PFSK-1 (cell line): ENCODE measurements at regions not wholly inside any gene's neighbourhood (a gene's known extent, or its start where the extent isn't known, plus 50 kb on each side); places are given as distances from the start of the nearest gene placed in this dataset.

Source experiments
- REST ChIP-seq, 2 experiments: IDR thresholded peaks; 2 replicates each; pipeline versions ENCODE4 v1.6.1 to v1.8.0; 2011 to 2012; ENCODE audit warnings: low read depth in 2 of 2, low read length in 2 of 2, control low read depth in 1 of 2, inconsistent platforms in 1 of 2, mild to moderate bottlenecking in 1 of 2, moderate library complexity in 1 of 2; ENCODE audit not compliant: insufficient read depth in 1 of 2
- SIN3A ChIP-seq: IDR thresholded peaks from 2 replicates; pipeline ENCODE4 v1.6.1; 2012; ENCODE audit warnings: mild to moderate bottlenecking, low read length, moderate library complexity, borderline replicate concordance; ENCODE audit not compliant: insufficient read depth

- TF ChIP-seq SIN3A, result no peak
- TF ChIP-seq REST (IDR thresholded peaks at IDR 0.05; ENCODE audit: insufficient read depth in 1 of 2, low read depth in 2 of 2, low read length in 2 of 2), result no peak
Observed at GRCh38 chr6:37561361-37561760, 61.7 kb upstream of the CCDC167 start.
